ENCODE measurements at regions not wholly inside any gene's neighbourhood (a gene's known extent, or its start where the extent isn't known, plus 50 kb on each side); places are given as distances from the start of the nearest gene placed in this dataset.

- TF ChIP-seq CTCF (conservative IDR thresholded peaks at IDR 0.05; ENCODE audit: low read length): no peak
- TF ChIP-seq EZH2phosphoT487 (IDR thresholded peaks at IDR 0.05; ENCODE audit: borderline replicate concordance): no peak
These were observed 152.6 kb upstream of the MAST4 start for GRCh38 chr5:66443462-66444130.
